HCT116 (cell line): ENCODE measurements at regions not wholly inside any gene's neighbourhood (a gene's known extent, or its start where the extent isn't known, plus 50 kb on each side); places are given as distances from the start of the nearest gene placed in this dataset.

Experiments
- ATAC-seq: fragments of 200-7000 bp; cut with Tn5 transposase; 2 replicates; pipeline ENCODE4 v1.9.1; 2020; ENCODE audit warnings: mild to moderate bottlenecking, moderate library complexity
- BruUV-seq: library from RNA; stranded (reverse); fragments of 400-500 nt; replicated peaks from 2 replicates; lab custom pipeline; 2021; lab: Mats Ljungman, UMichigan
- CTCF ChIA-PET: fragments of 300-600 bp; sonication (Branson Sonifier 250); formaldehyde crosslinking; loops from one replicate; lab custom pipeline; 2021; ENCODE audit warnings: antibody characterized with exemption; lab: Charles Lee
- POLR2A ChIA-PET: fragments of 300-600, 350-600 bp; sonication (Branson Sonifier 250); formaldehyde crosslinking; loops from one replicate; lab custom pipeline; 2021; ENCODE audit warnings: antibody characterized with exemption; lab: Charles Lee
- RAD21 ChIA-PET, 2 experiments: fragments of 300-600 bp; sonication (Branson Sonifier 250); formaldehyde crosslinking; loops; one replicate each; lab custom pipeline; 2023; ENCODE audit warnings: low total read pairs in 2 of 2; ENCODE audit not compliant: uncharacterized antibody in 2 of 2, unreplicated experiment in 2 of 2, low non-redundant PET in 1 of 2; lab: Charles Lee
- DNase-seq: peaks from one replicate; pipeline ENCODE4 v3.0.0-alpha.2; 2010; ENCODE audit warnings: low read depth, low spot score
- H2AFZ ChIP-seq: fragments of 200-600 bp; shearing (Covaris generic), sonication (generic); 2 replicates; pipeline ENCODE4 v1.6.1; 2017; ENCODE audit warnings: low read depth, mixed run types, mixed read lengths, antibody characterized with exemption, low read length; ENCODE audit not compliant: poor library complexity, severe bottlenecking
- H3K27ac ChIP-seq: 2 replicates; pipeline ENCODE4 v1.5.1; 2012; ENCODE audit warnings: low read depth, low read length
- H3K27me3 ChIP-seq: fragments of 200-600 bp; sonication (generic); 2 replicates; pipeline ENCODE4 v1.6.1; 2016; ENCODE audit warnings: mixed run types, low read length, mixed read lengths; ENCODE audit not compliant: insufficient read depth
- H3K36me3 ChIP-seq, 2 experiments: fragments of 200-500 bp in 1 of 2; fragments of 200-600 bp in 1 of 2; sonication (Bioruptor generic) in 1 of 2; sonication (generic) in 1 of 2; 2 replicates each; pipeline versions ENCODE4 v1.5.1 to v1.6.1; 2014 to 2016; ENCODE audit warnings: low read length in 2 of 2, inconsistent platforms in 1 of 2, mixed read lengths in 1 of 2, mixed run types in 1 of 2; ENCODE audit not compliant: insufficient read depth in 2 of 2, control insufficient read depth in 1 of 2
- H3K4me1 ChIP-seq, 2 experiments: fragments of 200-600 bp in 1 of 2; sonication (generic) in 1 of 2; 2 replicates each; pipeline versions ENCODE4 v1.5.1 to v1.6.1; 2012 to 2017; ENCODE audit warnings: low read length in 2 of 2, inconsistent platforms in 1 of 2, mild to moderate bottlenecking in 1 of 2, mixed read lengths in 1 of 2, mixed run types in 1 of 2, moderate library complexity in 1 of 2; ENCODE audit not compliant: insufficient read depth in 2 of 2, control insufficient read depth in 1 of 2
- H3K4me2 ChIP-seq: fragments of 200-600 bp; sonication (generic); 2 replicates; pipeline ENCODE4 v1.6.1; 2017; ENCODE audit warnings: mixed run types, low read length, mixed read lengths
- H3K4me3 ChIP-seq, 2 experiments: fragments of 200-600 bp in 1 of 2; sonication (generic) in 1 of 2; replicated peaks in 1 of 2; 2 replicates each; pipeline ENCODE4 v1.5.1; 2011 to 2016; ENCODE audit warnings: low read length in 2 of 2, control low read depth in 1 of 2, low read depth in 1 of 2, mild to moderate bottlenecking in 1 of 2, mixed read lengths in 1 of 2, mixed run types in 1 of 2
- H3K79me2 ChIP-seq: fragments of 200-600 bp; sonication (generic); 2 replicates; pipeline ENCODE4 v1.6.1; 2017; ENCODE audit warnings: mild to moderate bottlenecking, mixed run types, low read length, moderate library complexity, mixed read lengths; ENCODE audit not compliant: insufficient read depth
- H3K9ac ChIP-seq: fragments of 200-600 bp; sonication (generic); 2 replicates; pipeline ENCODE4 v1.6.1; 2016; ENCODE audit warnings: low read length, mixed read lengths
- H3K9me2 ChIP-seq: fragments of 200-600 bp; sonication (generic), shearing (Covaris generic); 2 replicates; pipeline ENCODE4 v1.6.1; 2017; ENCODE audit warnings: mixed run types, mild to moderate bottlenecking, moderate library complexity; ENCODE audit not compliant: insufficient read depth
- H3K9me3 ChIP-seq, 2 experiments: fragments of 200-500 bp in 1 of 2; fragments of 200-600 bp in 1 of 2; sonication (Bioruptor generic) in 1 of 2; sonication (generic) in 1 of 2; 2 replicates each; pipeline ENCODE4 v1.6.1; 2014 to 2017; ENCODE audit warnings: low read length in 2 of 2, mixed read lengths in 2 of 2, inconsistent platforms in 1 of 2, low read depth in 1 of 2, mild to moderate bottlenecking in 1 of 2, mixed run types in 1 of 2, moderate library complexity in 1 of 2; ENCODE audit not compliant: control insufficient read depth in 1 of 2, insufficient read depth in 1 of 2
- H4K20me1 ChIP-seq: fragments of 200-600 bp; sonication (generic), shearing (Covaris generic); 2 replicates; pipeline ENCODE4 v1.6.1; 2017; ENCODE audit warnings: mixed run types, mild to moderate bottlenecking, moderate library complexity; ENCODE audit not compliant: insufficient read depth
- CBX3 ChIP-seq: IDR thresholded peaks from 2 replicates; pipeline ENCODE4 v1.6.1; 2012; ENCODE audit warnings: low read depth
- ELF1 ChIP-seq: IDR thresholded peaks from 2 replicates; pipeline ENCODE4 v1.6.1; 2012; ENCODE audit warnings: low read depth, borderline replicate concordance
- RAD21 ChIP-seq: IDR thresholded peaks from 2 replicates; pipeline ENCODE4 v1.6.1; 2012; ENCODE audit warnings: low read depth, mild to moderate bottlenecking
- SP1 ChIP-seq: IDR thresholded peaks from 2 replicates; pipeline ENCODE4 v1.6.1; 2012; ENCODE audit warnings: low read depth
- SRF ChIP-seq: IDR thresholded peaks from 2 replicates; pipeline ENCODE4 v1.6.1; 2012; ENCODE audit warnings: low read depth
- ZBTB33 ChIP-seq: IDR thresholded peaks from 2 replicates; pipeline ENCODE4 v1.6.1; 2011; ENCODE audit warnings: mild to moderate bottlenecking, low read length, moderate library complexity; ENCODE audit not compliant: insufficient replicate concordance; ENCODE audit errors: extremely low read depth
- intact Hi-C: fragments of 100-400 bp; cut with micrococcal nuclease; formaldehyde crosslinking; loops from 2 replicates; pipeline ENCODE4 v1.10.0; 2022
- TF ChIP-seq, protein P1 (sequence below): IDR thresholded peaks from 2 replicates; pipeline ENCODE4 v1.6.1; 2012

DNA sequence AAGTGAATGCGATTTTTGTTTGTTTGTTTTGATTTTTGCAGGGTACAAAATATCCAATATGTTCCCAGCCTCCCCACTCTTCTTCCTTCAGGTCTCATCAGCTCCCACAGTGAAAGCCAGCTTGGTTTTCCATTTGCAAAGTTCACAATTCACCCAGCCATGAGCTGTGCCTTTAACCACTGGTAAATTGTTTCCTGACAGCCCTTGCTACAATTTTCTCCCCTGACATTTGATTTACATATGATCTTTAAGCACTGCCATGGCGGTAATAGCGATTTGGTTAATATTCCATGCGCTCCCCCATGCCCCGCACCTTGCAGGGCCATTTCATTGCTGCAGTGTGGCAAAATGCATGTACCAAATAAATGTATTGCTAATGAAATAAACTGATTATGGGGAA is 385.9 kb downstream of the MIAT start:
- intact Hi-C loops = no loop called here
- H3K27ac ChIP-seq = no peak overlapping the region
- peaks cover 48% of the 10 kb centered on the region; the same call in 1 of the 2 replicates for H3K27me3 ChIP-seq
- no peak overlapping the region for H2AFZ ChIP-seq
- POLR2A ChIA-PET = no interaction called here
- H3K36me3 ChIP-seq = no peaks in the 10 kb centered on the region
- H3K4me3 ChIP-seq = no peak overlapping the region
- no peak for DNase-seq
- no peak overlapping the region for H3K4me2 ChIP-seq
- H3K9me3 ChIP-seq = no peaks in the 10 kb centered on the region; a peak in 1 of 4 replicates
- H3K79me2 ChIP-seq = no peaks in the 10 kb centered on the region
- H3K9me2 ChIP-seq = no peaks in the 10 kb centered on the region
- TF ChIP-seq CBX3 (no peak), ELF1 (no peak), RAD21 (no peak), SRF (no peak)
- TF ChIP-seq, protein P1, sequence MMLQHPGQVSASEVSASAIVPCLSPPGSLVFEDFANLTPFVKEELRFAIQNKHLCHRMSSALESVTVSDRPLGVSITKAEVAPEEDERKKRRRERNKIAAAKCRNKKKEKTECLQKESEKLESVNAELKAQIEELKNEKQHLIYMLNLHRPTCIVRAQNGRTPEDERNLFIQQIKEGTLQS = no peak
- TF ChIP-seq, all 23 proteins: peak for 0
- Histone ChIP-seq H3K9ac (no peak overlapping the region), H3K4me1 (peaks cover 0 to 6% of the 10 kb centered on the region in 2 experiments; a peak in 1 of 4 replicates), H4K20me1 (no peaks in the 10 kb centered on the region)
- CTCF ChIA-PET = no interaction called here
- no peak for ATAC-seq
- no TSS peak for BruUV-seq
- RAD21 ChIA-PET = no interaction called here

DNA sequence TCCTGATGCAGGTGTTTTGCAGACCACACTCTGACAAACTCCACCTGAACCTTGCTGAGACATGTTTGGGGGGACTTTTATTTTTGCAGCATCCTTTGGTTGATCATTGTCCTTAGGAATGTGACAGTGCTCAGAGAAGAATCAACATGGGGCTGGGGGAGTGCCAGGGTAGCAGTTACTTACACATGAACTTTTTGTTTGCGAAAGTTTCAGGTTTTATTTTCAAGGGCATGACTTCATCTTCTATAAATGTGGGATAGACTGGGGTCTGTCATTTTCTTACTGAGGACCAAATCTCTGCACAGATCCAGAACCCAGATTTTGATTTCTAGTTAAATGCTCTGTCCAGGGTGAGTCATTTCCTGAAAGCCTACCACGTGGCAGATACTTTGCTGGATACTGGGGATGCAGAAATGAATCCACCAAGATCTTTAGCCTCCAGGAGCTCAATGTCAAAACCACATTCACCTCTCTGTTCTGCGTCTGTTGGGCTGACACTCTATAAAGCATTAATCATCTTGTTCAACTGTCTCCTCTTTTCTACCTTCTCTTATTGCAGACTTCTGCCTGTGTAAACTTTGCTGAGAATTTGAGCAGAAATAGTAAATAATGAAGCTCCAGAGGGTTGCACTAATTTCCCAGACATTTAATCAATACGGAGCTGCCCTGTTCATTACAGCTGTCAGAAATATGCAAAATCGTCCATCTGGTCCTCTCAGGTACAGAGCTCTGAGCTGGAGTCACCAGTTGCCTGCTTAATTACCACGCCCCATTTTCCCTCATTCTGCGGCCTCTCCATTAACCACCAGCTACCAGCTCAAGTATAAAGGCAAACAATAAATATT is 387.9 kb downstream of the MIAT start:
- Histone ChIP-seq H3K79me2 (no peaks in the 10 kb centered on the region), H3K4me3 (no peak overlapping the region), H3K27me3 (peaks cover 34% of the 10 kb centered on the region; the same call in 1 of the 2 replicates), H4K20me1 (no peaks in the 10 kb centered on the region), H3K9me3 (no peaks in the 10 kb centered on the region; a peak in 1 of 4 replicates), H2AFZ (no peak overlapping the region), H3K9ac (no peak overlapping the region), H3K4me2 (no peak overlapping the region), H3K4me1 (peaks cover 0 to 6% of the 10 kb centered on the region in 2 experiments; a peak in 1 of 4 replicates), H3K36me3 (no peaks in the 10 kb centered on the region), H3K27ac (no peak overlapping the region), H3K9me2 (no peaks in the 10 kb centered on the region)
- CTCF ChIA-PET = no interaction called here
- POLR2A ChIA-PET = no interaction called here
- intact Hi-C loops = no loop called here
- no TSS peak for BruUV-seq
- DNase-seq (no peak), ATAC-seq (no peak)
- no peak for TF ChIP-seq SP1
- TF ChIP-seq ZBTB33 = no peak
- TF ChIP-seq, protein P1 = no peak
- TF ChIP-seq RAD21 = no peak
- RAD21 ChIA-PET = no interaction called here
